ENCODE measurements at regions not wholly inside any gene's neighbourhood (a gene's known extent, or its start where the extent isn't known, plus 50 kb on each side); places are given as distances from the start of the nearest gene placed in this dataset.

- ChIA-PET POLR2A (no interaction called here), CTCF (no interaction called here)
- no peak overlapping the region for H3K4me3 ChIP-seq (ENCODE audit: low read depth in 2 of 2, low read length in 2 of 2)
- H3K27me3 ChIP-seq (ENCODE audit: control insufficient read depth, insufficient read depth, low read length) = no peaks in the 10 kb centered on the region
- intact Hi-C loops (cut with micrococcal nuclease; ENCODE audit: unreplicated experiment) (no loop called here), in situ Hi-C loops (cut with HindIII; ENCODE audit: low pct_unique_long_range_greater_than_20kb, low sequenced_read_pairs) (no loop called here)
- no peak overlapping the region for H3K27ac ChIP-seq (ENCODE audit: low read length)
- no peaks in the 10 kb centered on the region for H3K4me1 ChIP-seq (ENCODE audit: control insufficient read depth, insufficient read depth, low read length)
- no peaks in the 10 kb centered on the region for H3K36me3 ChIP-seq (ENCODE audit: control insufficient read depth, insufficient read depth, low read length)
- no peak for TF ChIP-seq SIN3A (IDR thresholded peaks at IDR 0.05; ENCODE audit: borderline replicate concordance, insufficient read depth, low read depth, low read length)
- no peak for TF ChIP-seq CTCF (IDR thresholded peaks at IDR 0.05)
- TF ChIP-seq, protein P1, sequence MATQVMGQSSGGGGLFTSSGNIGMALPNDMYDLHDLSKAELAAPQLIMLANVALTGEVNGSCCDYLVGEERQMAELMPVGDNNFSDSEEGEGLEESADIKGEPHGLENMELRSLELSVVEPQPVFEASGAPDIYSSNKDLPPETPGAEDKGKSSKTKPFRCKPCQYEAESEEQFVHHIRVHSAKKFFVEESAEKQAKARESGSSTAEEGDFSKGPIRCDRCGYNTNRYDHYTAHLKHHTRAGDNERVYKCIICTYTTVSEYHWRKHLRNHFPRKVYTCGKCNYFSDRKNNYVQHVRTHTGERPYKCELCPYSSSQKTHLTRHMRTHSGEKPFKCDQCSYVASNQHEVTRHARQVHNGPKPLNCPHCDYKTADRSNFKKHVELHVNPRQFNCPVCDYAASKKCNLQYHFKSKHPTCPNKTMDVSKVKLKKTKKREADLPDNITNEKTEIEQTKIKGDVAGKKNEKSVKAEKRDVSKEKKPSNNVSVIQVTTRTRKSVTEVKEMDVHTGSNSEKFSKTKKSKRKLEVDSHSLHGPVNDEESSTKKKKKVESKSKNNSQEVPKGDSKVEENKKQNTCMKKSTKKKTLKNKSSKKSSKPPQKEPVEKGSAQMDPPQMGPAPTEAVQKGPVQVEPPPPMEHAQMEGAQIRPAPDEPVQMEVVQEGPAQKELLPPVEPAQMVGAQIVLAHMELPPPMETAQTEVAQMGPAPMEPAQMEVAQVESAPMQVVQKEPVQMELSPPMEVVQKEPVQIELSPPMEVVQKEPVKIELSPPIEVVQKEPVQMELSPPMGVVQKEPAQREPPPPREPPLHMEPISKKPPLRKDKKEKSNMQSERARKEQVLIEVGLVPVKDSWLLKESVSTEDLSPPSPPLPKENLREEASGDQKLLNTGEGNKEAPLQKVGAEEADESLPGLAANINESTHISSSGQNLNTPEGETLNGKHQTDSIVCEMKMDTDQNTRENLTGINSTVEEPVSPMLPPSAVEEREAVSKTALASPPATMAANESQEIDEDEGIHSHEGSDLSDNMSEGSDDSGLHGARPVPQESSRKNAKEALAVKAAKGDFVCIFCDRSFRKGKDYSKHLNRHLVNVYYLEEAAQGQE (IDR thresholded peaks at IDR 0.05; ENCODE audit: insufficient read depth in 1 of 2, low read depth in 2 of 2, low read length in 1 of 2) = no peak
- TF ChIP-seq POLR2AphosphoS5 (IDR thresholded peaks at IDR 0.05; ENCODE audit: low read depth, low read length) = no peak
- TF ChIP-seq TCF7L2 (IDR thresholded peaks at IDR 0.05; ENCODE audit: low read depth, low read length) = no peak
- BruUV-seq (replicated peaks) = no TSS peak
- no peak for ATAC-seq
- no peak for DNase-seq (ENCODE audit: low read depth, low spot score)
- no peaks in the 10 kb centered on the region for H3K9me3 ChIP-seq (ENCODE audit: control insufficient read depth, insufficient read depth, low read depth, low read length)
Observed at GRCh38 chr9:27929841-27930240, 356.6 kb upstream of the C9orf72 start.

- no TSS peak for BruUV-seq (replicated peaks)
- H3K9me3 ChIP-seq (ENCODE audit: control insufficient read depth, insufficient read depth, low read depth, low read length) = no peaks in the 10 kb centered on the region
- no peaks in the 10 kb centered on the region for H3K36me3 ChIP-seq (ENCODE audit: control insufficient read depth, insufficient read depth, low read length)
- ATAC-seq (no peak), DNase-seq (ENCODE audit: low read depth, low spot score) (no peak)
- no peaks in the 10 kb centered on the region for H3K4me1 ChIP-seq (ENCODE audit: control insufficient read depth, insufficient read depth, low read length)
- intact Hi-C loops (cut with micrococcal nuclease; ENCODE audit: unreplicated experiment) = no loop called here
- no peaks in the 10 kb centered on the region for H3K27me3 ChIP-seq (ENCODE audit: control insufficient read depth, insufficient read depth, low read length)
- H3K27ac ChIP-seq (ENCODE audit: low read length) = no peak overlapping the region
- H3K4me3 ChIP-seq (ENCODE audit: low read depth in 2 of 2, low read length in 2 of 2) = no peak overlapping the region
- ChIA-PET CTCF (no interaction called here), POLR2A (no interaction called here)
- no peak for TF ChIP-seq SIN3A (IDR thresholded peaks at IDR 0.05; ENCODE audit: borderline replicate concordance, insufficient read depth, low read depth, low read length)
- no peak for TF ChIP-seq CTCF (IDR thresholded peaks at IDR 0.05)
- TF ChIP-seq, protein P1 (IDR thresholded peaks at IDR 0.05; ENCODE audit: insufficient read depth in 1 of 2, low read depth in 2 of 2, low read length in 1 of 2) = no peak
- no peak for TF ChIP-seq POLR2AphosphoS5 (IDR thresholded peaks at IDR 0.05; ENCODE audit: low read depth, low read length)
- no peak for TF ChIP-seq TCF7L2 (IDR thresholded peaks at IDR 0.05; ENCODE audit: low read depth, low read length)
- in situ Hi-C loops (cut with HindIII; ENCODE audit: low pct_unique_long_range_greater_than_20kb, low sequenced_read_pairs) = no loop called here
Observed at GRCh38 chr9:27933210-27934025, 360.1 kb upstream of the C9orf72 start.
